Suppressor macrophage treated with lipopolysaccharide for 1 hour (primary cell): ENCODE measurements at regions not wholly inside any gene's neighbourhood (a gene's known extent, or its start where the extent isn't known, plus 50 kb on each side); places are given as distances from the start of the nearest gene placed in this dataset.

Experiments used
- DNase-seq, 3 donors: peaks; one replicate each; pipeline ENCODE4 v3.0.0-alpha.2; 2020 to 2022

DNA sequence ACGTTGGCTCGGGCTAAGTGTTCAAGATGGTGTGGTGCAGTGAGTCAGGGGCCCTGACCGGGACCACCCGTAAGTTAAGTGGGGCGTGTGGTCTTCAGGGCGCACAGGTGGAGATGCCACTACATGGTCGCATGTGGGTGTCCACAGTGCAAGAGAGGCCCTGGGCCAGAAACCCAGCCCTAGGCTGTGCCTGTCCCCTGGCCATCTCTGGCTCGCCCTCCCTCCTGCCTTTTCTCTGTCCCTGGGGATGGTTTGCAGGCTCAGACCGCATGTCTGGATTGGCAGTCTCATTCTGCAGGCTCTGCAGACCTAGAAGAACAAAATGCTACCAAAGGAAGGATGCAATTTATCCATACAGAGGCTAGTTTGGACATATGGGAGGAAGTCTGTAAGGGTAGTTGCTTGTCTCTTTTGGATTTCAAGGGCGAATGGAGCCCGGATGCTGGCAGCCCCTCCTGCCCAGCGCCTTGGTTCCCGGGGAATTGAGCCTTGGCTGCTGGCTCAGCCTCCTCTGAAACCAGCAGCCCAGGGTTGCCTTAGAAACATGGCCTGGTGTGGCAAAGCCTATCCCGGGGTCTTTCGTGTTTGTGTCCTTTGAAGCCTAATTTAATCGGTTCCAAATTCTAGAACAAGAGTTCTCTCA lies 417.5 kb upstream of the HS6ST1 start:
- DNase-seq, result no peak

DNA sequence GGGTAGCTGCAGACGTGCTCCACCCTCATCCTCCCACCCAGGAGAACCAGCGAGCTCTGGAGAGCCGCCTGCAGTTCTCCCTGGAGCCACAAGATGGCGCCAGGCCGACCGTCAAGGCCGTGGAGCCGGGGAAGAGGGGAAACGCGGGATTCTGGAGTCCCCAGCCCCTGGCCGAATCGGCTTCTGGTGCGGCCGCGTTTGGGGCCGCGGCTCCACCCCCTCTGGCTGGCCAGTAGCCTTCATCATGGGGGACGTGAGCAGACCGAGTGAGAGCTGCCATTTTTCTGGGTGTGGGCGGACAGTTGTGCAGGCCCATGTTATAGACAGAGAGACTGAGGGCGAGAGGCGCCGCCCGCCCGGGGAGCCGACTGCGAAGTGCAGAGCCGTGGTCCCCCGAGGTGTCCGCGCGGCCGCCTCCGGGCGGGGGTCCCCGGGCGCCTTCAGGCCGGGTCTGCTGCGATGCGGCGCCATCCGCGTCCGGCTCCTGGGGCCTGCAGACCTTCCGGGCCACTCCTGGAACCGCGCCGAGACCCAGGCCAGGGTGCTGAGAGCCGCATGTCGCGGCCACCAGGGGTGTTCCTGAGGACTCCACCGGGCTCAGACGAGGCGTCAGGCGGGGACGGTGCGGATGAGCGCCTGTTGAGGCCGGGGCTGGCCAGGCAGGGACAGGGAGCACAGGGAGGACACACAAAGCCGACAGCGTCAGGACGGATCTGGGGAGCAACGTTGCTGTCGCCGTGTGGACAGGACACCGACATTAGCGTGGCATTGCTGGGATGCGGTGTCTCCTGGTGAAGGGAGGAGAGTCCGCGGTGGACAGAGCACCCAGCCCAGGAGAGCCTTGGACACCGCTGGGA lies 418.2 kb upstream of the HS6ST1 start:
- DNase-seq, result peak; percentile 78 to 87 (median 86)

DNA sequence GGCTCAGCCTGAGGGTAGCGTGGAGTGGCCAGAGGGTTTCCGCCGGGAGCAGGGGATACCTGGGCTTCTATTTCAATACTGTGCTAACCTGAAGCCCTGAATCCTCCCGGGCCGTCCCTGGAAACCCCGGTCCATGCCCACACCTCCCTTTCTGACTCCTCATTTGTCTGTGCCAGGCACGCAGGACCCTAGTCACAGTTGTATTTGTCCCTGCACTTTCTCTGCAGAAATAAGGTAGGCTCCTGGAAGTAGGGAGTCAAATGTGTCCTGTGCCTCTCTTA lies 418.8 kb upstream of the HS6ST1 start:
- no peak for DNase-seq

DNA sequence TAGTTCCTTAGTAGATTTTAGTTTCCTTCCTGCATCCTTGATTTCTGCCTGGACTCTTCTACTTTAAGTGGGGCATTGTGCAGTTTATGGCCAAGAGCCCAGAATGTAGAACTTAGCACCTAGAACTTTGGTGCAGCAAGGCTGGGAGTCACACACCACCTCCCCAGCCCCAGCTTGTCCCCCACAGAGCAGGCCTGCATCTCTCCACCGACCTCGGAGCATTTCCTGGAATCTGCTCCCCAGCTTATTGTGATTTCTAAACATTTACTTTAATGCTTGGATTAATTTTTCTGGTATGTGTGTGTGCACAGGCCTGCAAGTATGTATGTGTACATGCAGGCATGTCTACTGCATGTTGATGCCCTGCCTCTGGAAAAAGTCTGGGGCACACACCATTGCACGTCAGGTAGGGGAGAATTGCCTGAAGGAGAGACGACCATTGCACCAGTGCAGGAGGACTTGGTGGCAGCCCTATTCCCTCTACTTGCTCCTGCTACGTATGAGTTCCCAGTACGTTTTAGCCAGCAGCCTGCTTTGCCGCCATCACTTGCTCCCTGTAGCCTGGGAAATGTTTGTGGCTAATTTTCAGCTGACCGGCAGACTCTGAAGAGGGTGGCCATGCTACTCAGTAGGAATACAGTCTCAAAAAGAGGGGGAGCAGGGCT lies 419.9 kb upstream of the HS6ST1 start:
- no peak for DNase-seq

DNA sequence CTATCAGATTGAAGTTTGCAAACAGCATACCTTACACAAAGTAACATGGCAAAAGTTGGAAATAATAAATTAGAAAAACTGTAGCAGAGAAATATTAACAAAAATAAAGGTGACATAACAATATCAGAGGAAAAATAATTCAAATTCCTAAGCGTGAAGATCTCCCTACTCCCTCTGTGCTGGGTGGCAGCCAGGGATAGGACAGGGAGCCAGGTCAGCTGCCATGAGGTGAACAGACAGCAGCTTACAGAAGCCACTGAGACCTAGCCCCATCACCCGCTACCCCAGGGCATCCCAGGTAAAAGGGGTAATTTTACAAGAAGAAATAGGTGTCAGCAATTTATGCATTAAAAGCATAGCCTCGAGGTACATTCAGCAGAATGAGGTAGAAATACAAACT lies 423.8 kb upstream of the HS6ST1 start:
- DNase-seq, result no peak

DNA sequence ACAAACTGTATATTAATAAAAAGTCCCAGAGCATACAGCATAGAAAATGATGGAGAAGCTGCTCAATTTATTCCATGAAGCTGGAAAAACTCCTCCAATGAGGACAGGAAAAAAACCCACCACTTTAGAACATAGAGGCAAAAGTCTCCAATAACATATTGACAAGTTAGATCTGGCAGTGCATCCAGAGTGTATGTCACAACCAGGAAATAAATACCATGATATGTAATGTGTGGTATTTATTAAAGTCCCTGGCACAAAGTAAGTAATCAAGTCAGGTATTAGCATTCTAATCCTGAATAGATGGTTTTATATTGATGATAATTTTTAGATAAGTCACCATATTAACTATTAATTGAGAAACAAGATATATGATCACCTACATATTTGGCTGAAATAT lies 427.3 kb upstream of the HS6ST1 start:
- no peak for DNase-seq

DNA sequence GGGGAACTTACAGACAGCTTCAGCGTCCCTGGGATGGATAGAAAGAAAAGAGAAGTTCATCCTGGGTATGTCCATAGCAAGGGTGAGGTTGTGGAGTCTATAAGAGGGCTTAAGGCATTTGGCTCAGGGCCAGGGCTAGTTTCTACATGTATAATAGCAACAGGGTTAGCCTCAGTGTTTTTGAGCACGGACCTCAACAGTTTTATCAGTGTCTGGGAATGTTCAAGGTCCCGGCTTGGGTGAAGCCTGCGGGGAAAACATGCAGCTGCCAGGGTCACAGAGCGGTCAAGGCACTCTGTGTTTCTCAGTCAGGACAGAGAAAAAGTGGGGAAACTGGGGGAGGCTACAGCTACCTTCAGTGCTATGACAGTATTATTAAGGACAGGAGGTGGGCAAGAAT lies 427.7 kb upstream of the HS6ST1 start:
- DNase-seq, result peak in 1 of 3 donors; percentile 21

DNA sequence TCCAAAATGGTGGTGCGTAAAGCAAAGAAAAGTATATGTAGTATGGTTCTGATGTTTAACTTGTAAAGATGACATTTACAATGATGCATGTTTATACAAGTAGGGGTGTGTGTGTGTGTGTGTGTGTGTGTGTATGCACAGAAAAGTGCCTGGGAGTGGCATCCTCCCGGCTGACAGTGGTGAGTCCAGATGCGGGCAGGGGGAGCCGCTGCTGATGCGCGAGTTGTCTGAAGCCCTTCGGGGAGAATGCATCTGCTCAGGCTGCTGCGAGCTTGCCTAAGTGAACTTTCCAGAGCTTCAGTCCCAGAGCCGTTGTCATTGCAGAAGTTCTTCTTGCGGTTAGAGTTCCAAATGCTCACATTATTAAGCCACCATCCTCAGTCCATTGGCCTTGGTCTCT lies 429.7 kb upstream of the HS6ST1 start:
- no peak for DNase-seq

DNA sequence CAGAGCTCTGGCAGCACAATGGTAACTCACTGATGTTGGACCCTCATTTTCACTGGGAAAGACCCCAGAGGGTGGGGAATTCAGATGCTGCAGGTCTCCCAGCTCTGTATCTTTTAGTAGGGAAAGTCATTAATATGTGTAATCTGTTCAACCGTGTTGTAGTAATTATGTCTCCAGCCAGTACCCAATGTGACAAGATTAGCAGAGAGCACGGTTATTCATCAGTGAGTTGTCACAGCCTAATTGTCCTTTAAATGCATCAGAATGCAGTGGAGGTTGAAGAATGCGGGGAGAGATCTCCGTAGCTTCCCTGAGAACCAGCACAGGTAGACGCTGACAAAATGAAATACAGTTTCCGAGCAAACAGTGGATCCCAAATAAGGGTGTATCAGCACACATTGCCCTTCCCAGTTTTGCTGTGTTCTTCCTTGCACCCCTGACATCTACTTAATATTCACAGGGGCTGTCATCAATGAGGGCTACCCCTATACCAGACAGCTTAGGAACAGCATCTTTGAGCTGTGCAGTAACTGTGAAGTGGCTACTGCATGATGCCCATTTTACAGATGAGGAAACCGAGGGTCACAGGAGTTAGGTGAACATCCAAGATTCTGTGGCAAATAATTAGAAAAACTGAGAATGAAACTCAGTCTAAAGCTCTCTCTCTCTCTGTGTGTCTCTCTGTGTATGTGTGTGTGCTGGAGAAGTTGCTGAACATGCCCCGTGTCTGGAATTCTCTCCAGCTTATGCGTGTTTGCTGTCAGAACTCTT lies 430.4 kb upstream of the HS6ST1 start:
- DNase-seq, result no peak

DNA sequence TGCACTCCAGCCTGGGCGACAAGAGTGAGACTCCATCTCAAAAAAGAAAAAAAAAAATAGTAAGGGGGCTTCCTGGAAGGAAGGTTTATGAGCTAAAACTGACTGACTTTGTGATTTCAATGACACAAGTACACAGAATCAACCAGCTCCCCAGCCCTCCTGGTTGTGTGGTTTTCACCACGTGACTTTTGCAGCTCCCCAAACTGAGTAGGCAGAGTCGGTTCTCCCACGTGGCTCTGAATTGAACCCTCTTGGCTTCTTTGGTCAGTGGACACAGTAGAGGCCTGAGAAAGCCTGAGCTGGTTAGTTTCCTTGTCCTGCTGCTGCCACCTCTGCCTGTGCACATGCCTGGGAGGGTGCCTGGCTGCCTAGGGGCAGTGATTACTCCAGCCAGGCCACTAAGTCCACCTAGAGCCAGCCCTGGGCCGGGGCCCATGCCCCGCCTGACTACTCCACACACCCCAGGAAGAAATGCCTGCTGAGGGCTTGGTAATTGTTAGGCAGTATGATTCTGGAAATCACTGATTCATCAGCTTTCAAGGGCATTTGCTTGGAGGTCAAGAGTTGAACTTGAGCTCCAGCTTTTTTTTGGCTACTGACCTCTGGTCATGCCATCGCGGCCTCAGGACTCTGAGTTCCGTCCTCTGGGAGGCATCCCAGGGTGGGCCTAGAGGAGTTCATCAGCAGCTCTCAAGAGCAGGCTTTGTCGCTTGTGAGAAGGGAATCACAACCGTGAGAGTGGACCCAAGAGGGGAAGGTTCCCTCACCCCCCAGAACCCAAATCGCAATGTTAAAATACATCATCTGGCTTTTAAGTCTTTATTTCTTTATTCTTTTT lies 431.9 kb upstream of the HS6ST1 start:
- DNase-seq, result no peak

DNA sequence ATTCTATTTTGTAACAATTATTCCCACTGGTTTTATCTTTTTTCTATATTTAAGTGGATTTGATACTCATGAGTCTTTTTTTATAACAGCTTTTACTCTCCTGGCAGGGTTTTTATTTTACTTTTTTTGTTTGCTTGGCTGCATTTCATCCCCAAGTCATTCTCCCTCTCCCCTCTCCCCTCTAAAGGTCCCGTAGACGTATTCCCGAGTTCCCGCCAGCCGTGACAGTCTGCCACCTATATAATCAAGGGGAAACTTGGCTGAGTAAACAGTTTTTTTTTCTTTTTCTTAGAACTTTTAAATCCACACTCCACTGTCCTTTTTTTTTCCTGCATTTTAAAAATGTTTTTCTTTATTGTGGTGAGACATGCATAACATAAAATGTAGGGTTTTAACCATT lies 433.1 kb upstream of the HS6ST1 start:
- DNase-seq, result no peak

DNA sequence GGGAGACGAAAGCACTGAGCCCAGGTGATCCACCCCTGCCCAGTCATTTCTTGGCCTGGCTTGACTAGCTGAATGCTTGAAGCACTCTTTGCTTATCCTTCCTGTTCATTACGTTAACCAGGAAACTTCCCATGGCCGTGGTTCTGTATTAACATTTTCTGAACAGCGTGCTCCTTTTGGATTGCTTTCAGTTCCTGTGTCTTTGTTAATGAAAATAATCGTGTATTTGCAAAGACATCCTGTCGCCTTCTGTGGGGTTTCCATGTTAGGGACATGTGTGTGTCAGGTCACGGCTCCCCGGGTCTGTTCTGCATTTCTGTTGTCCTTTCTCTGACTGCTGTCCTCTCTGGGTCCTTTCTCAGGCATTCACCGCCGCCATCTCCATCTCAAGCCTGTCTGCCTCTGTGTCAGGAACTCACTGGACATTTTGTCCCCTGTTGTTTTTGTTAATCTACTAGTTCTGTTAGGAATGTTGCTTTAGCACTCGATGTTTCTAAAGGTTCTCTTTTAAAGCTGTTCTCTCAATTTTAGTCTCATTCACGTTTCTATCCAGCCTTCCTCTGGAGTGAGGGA lies 434.1 kb upstream of the HS6ST1 start:
- peak; percentile 8 to 28 (median 24) for DNase-seq

DNA sequence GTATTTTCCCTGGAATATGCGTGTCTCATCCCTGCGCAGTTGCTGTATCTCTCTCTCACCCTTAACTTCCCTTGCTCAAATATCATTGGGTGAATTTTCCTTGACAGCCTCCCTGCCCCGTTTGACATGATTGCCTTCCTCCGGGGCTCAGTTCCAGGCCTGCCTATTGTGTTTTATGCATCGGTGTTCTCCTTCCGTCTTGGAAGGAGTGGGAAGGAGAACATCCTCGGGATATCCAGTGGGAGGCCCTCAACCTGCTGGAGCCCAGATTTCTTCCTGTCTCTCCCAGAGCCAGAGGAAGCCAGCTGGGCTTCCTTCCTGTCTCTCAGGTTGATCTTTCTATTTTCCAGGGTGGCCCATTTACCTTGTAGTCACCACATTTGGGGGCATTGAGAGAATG lies 434.7 kb upstream of the HS6ST1 start:
- no peak for DNase-seq

DNA sequence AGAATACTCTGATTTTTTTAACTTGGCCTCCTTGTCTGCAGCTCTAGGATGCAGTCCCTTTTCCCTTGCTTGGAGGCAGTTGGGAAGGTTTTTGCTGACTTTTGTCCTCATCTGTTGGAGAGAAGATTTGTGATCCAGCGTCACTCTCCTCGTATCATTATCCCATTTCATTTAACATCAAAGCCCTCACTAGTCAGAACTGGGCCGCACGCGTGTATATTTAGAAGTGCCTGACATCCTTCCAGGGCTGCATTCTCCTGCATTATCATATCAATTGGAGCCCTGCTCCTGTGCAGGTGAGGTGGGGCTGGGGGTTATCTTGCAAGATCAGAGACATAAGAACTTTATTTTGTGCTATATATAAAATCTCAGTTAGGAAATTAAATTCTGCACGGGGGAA lies 435.1 kb upstream of the HS6ST1 start:
- no peak for DNase-seq

DNA sequence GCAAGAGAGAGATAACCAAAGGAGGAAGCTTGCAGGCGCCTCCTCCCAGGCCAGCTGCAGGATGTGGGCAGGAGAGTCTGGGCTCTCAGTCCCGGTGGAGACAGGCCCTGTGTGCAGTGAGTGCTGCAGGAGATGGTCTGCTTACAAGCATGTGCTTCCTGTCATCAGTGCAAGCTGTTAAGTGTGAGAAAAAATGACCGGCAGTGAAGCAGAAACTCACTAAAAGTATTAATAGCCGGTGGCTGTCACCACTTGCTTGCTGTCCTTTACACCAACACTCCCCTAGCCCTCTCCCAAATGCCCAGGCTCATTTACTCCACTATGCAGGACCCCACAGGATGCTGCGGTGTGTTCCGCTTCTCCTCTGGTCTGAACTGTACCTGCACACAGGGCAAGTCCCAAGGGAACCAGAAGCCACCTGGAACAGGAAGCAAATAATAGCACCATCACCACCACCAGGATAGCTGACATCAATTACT lies 435.6 kb upstream of the HS6ST1 start:
- DNase-seq, result peak; percentile 23 to 51 (median 30)

DNA sequence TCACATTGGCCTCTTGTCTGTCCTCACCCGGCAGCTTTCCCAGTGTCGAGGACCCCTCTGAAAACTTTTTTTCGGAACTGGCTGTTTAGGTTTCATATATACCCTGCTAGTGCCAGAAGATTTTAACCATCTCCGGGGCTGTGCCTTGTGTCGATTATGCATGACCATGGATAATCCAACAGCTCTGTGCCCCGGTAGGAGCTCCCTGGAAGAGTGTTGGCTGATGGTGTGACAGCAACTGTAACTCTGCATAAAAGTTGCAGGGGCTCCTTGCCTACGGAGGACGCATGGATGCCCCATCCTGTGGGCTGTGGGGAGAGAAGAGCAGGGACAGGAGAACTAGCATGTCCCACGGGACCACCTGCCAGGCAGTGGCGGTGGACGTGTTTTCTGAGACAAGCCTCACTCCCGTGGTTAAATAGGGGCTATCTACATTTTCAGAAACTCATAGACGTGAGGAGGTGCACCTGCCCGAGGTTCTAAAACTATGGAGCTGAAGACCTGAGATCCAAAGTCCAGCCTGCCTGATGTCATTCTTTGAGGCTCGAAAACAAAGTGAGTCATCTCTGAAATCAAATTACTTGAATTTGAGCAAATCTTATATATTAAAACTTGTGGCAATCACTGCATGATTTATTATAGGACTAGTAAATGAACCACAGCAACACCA lies 437.2 kb upstream of the HS6ST1 start:
- DNase-seq, result no peak

DNA sequence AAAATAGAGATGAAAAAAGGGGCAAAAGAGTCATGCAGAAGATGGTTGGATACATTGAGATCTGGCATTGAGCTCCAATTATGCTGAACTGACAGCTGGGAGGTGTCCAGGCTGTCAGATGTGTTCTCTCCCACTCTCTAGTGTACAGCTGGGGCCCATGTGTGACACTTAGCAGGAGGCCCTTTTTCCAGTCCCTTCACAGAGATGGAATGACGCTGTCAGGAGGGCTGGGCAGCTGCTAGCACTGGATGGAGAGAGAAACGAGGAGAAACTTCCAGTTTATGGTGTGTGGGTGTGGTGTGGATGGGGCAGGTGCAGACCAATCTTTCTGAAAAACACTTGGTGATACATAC lies 437.7 kb upstream of the HS6ST1 start:
- no peak for DNase-seq

DNA sequence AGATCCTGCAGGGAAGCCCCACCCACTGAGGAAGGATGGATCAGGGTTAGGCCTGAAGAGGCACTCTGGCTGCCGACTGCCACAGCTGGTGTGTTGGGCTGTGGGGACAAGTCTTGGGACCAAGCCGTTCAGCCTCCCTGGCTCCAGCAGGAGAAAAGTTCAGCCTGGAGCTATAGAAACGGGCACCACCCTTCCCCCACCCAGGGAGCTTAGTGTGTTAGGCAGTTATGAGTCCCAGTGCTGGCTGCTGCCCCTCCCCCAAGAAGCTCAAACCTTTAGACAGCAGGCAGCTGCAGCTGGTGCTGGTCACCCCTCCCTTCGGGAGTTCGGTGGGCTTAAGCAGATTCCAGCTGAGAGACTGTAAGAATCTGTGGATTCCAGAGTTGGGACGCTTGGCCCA lies 447.1 kb upstream of the HS6ST1 start:
- DNase-seq, result no peak

DNA sequence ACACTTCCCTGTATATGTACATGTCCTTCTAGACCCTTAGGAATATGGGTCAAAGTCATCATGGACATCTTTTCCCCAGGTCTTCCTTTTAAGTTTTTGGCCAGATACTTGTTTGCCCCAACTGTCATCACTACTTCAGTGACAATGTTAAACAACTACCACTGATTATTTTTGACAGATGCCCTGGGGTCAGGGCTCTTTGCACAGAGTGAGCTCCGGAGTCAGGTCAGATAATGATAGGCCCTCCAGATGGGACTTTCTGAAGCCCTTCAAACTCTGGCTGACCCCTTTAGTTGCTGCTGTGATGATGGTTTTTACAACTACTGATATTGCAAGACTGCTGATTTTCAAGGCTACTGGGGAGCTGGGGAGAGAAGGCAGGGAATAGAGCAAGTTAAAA lies 449.4 kb upstream of the HS6ST1 start:
- no peak for DNase-seq

DNA sequence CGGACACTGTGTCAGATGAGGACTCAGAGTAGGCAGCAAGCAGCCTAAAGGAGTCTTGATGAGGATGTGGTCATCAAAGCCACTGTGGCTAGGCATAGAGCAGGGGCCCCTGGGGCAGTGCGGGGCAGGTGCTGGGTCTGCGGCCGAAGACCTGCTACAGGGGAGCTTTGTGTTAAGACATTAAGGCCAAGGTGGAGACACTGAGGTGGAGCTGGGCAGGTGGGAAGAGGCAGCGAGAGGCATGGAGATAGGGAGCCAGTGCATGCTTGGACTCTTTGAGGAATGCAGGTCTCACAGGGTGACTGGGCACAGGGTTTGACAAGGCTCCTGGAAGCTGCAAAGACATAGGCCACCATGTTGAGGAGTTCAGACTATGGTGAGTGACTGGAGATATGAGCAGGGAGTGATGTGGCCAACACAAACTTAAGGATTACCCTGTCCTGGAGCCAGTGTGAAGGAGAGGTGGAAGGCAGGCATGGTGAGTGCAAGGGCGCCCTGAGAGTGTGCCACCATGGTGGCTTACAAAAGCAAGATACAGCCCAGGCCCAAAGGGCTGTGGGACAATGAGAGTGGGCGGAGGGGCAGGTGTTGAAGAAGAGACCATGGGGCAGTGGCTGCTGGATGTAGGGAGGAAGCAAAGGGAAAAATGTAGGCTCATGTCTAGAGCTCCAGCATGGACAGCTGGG lies 450.9 kb upstream of the HS6ST1 start:
- no peak for DNase-seq
